Right ventricle myocardium superior (tissue), 1 donor: ENCODE measurements at regions not wholly inside any gene's neighbourhood (a gene's known extent, or its start where the extent isn't known, plus 50 kb on each side); places are given as distances from the start of the nearest gene placed in this dataset.

Experiments
- ATAC-seq: fragments of 200-7000 bp; cut with Tn5 transposase; one replicate; pipeline ENCODE4 v1.9.1; 2020; ENCODE audit warnings: mild to moderate bottlenecking; ENCODE audit not compliant: poor library complexity
- DNase-seq: peaks from one replicate; pipeline ENCODE4 v3.0.0-alpha.2; 2020
- intact Hi-C: fragments of 100-400 bp; cut with DNase I; formaldehyde crosslinking; loops from one replicate; pipeline ENCODE4 v1.11.2; 2022
- donor health status: DM: no; HTN: yes; CAD: no; lungs with severe emphysema.

DNA sequence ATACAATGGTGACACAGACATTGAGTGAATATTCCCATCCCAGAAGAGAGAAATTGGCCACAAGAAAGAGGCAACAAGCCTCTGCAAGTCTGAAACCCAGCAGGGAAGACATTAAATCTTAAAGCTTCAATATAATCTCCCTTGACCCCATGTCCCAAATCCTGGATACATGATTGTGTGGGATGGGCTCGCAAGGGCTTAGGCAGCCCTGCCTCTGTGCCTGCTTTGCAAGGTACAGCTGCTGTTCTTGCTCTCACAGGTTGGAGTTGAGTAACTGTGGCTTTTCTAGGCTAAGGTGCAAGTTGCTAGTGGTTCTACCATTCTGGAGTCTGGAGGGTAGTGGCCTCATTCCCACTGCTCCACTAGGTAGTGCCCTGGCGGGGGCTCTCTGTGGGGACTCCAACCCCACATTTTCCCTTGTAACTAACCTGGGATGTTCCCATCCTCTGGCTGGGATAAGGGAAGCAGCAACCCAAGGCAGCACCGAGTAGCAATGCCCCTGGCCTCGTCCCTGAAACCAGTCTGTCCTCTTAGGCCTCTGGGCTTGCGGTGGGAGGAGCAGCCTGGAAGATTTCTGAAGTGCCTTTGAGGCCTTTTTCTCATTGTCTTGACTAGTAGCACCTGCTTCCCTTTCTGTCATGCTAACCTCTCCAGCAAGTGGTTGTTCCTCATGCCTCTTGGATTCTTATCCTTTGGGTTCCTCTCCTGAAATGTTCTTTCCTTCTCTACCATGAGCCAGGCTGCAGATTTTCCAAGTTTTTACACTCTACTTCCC is 90.0 kb downstream of the FAM174B start:
- intact Hi-C loops: no loop called here
- DNase-seq (no peak), ATAC-seq (no peak)

DNA sequence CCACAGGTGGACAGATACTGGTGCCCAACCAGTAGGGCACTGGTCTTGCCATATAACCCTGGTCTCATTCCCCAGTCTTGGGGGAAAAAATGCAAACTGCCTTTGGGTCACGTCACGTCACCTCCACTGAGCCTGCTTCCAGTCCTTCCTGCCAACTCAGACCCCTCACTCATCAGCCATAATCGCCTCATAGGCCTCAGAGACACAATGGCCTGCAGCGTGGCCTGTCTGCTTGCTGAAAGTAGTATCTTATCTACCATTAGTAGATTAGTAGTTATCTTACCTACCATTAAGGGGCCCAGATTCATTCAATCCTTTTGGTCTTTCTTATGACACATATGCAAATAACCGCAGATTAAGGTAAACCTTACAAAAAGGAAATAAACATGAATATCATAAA is 93.8 kb downstream of the FAM174B start:
- DNase-seq (no peak), ATAC-seq (no peak)
- intact Hi-C loops: no loop called here

DNA sequence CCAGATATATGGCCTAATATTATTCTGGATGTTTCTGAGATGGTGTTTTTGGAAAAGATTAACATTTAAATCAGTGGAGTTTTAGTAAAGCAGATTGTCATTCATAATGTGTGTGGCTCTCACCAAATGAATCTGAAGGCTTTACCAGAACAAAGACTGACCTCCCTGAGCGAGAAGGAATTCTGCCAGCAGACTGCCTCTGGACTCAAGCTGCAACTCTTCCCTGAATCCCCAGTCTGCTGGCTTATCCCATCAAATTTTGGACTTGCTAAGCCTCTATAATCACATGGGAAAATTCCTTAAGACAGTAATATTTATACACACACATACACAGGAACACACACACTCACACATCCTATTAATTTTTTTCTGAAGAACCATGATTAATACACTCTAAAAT is 102.3 kb downstream of the FAM174B start:
- ATAC-seq (no peak), DNase-seq (no peak)
- intact Hi-C loops: no loop called here

DNA sequence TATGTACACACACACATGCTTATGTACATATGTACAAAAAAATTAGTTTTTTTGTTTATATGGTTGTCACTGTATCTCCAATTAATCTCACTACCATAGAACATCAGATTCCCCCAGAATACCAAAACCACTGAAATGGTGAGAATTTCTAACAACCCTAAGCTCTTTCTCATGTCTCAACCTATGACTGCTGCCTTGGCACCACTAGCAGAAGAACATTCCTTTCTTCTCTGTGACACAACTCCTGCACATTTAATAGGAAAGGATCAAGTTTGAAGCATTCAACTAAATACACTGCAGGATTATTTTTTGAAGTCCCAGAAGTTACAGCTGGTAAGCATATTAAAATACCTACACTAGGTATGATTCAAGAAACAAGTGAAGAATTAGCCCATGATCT is 109.6 kb downstream of the FAM174B start:
- DNase-seq (no peak), ATAC-seq (no peak)
- intact Hi-C loops: no loop called here

DNA sequence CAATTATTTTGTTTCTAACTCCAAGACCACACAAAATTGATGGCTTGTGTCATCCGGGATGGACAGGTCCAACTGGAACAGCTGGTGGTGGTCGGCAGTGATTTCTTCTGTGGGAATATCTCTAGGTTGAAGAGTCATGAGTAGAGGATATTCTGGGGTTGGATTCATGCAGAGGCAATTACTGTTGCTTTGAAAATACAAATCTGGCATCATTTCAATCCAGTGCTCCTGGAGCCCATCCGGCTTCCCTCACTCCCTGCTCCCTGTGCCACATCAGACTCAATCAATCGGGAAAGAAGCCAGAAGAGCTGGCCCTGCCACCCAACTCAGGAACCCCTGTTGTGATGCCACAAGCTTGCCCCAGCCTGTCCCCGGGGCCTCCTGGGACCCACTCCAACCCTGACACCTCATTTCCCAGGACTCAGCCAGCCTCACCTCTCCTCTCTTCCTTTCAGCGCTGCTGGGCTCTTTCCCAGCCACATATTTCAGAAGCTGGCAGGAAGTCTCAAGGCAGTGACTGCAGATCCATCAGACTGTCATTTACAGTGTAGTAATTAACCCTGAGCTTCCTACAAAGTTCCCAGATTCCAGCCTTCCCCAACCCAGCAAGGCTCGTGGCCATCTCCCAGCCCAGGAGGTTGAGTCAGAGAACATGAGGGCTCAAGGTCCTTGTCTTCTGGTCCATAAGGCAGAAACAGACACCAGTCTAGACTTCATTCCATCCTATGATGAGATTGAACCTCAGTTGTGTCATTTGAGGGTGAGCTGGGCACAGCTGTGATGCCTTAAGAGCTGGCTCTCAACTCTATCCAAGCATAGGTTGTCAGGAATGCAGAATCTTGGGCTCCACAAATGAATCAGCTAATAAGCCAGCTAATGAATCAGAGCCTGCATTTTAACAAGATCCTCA is 114.0 kb downstream of the FAM174B start:
- intact Hi-C loops: no loop called here
- ATAC-seq (peak; percentile 77), DNase-seq (no peak)

- ATAC-seq: no peak
- intact Hi-C loops: no loop called here
- no peak for DNase-seq
These were observed 117.5 kb downstream of the FAM174B start for GRCh38 chr15:92538115-92538514.

GRCh38 chr15:92533298-92533697 is 122.3 kb downstream of the FAM174B start:
- intact Hi-C loops: no loop called here
- ATAC-seq (no peak), DNase-seq (no peak)

DNA sequence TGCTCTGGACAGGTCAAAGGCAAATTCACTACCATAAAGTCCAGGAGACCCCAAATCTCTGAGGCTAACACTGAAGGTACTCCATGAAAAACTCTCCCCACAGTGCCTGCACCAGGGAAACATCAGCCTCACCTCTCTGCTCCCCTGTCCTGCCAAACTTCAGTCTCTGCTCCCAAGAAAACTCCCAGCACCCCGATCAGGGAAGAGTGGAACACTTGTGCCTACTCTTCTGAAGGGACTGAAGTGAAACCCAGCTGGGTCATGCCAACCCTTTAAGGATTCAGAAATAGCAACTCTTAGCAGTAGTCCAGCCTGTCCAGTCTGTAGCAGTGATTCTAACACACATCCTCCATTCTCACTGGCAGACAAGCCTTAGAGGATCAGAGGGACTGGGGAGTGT is 124.2 kb downstream of the FAM174B start:
- no peak for DNase-seq
- intact Hi-C loops: no loop called here

DNA sequence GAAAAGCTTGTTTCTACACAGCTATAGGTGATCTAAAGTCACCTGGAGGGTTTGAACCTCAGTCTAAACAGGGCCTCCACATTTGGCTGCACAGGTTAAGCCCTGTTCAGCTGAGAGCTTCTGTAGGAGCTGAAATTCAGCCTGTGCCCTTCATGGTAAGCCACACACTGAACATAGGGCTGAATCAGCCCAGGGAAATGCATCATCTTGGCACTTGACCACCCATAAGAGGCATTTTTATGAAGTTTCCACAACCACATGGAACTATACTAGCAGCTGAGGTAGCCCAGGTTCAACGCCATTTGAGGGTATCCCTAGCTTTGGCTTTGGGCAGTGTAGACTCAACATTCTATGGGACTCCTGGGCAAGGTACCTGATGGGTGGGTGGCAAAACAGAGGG is 126.8 kb downstream of the FAM174B start:
- ATAC-seq: no peak
- intact Hi-C loops: loop anchor here (5.0 kb wide), 1 partner anchor 64 kb away; no protein-coding TSS in a partner anchor
- DNase-seq: no peak

More for the DNA sequence above, 124.2 kb downstream of the FAM174B start:
- peak; percentile 17 for ATAC-seq

DNA sequence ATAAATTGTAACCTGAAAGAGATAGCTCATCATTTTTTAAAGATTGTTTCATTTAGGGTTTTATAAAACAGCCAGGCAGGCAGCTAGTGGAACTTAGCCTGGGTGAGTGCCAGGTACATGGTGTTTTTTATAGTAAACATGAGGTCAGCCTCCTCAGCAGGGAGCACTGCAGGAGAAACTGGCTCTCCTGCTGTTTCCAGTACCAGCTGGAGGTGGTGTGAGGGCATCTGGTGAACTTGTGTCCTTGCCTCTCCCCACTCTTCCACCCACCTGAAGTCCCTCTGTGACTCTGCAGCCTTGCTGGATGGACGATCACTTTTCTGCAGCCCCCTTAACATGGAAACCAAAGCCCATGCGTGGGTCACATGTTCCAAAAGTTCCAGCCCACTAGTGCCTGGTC is 128.4 kb downstream of the FAM174B start:
- DNase-seq (peak; percentile 46), ATAC-seq (peak; percentile 93)
- intact Hi-C loops: loop anchor here (5.0 kb wide), 1 partner anchor 65 kb away; no protein-coding TSS in a partner anchor

DNA sequence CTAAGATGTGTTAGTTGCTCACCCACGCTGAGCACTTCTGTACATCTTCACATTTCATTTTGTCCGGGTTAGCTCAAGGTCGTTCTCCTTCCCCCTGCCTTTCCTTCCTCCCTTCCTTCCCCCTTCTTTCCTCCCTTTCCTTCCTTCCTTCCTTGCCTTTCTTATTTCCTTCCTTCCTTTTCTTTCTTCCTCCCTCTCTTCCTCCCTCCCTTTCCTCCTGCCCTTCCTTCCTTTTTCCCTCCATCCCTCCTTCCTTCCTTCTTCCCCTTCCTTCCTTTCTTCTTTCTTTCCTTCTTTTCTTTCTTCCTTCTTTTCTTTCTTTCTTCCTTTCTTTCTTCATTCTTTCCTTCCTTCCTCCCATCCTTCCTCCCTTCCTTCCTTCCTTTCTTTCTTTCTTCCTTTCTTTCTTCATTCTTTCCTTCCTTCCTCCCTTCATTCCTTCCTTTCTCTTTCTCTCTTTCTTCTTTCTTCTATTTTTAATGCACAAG is 129.8 kb downstream of the FAM174B start:
- intact Hi-C loops: loop anchor here (5.0 kb wide), 1 partner anchor 66 kb away; no protein-coding TSS in a partner anchor
- ATAC-seq: no peak
- DNase-seq: no peak

GRCh38 chr15:92524874-92525565 is 130.6 kb downstream of the FAM174B start:
- ATAC-seq (no peak), DNase-seq (no peak)
- intact Hi-C loops: loop anchor here (5.0 kb wide), 2 partner anchors 67 to 187 kb away; no protein-coding TSS in a partner anchor

DNA sequence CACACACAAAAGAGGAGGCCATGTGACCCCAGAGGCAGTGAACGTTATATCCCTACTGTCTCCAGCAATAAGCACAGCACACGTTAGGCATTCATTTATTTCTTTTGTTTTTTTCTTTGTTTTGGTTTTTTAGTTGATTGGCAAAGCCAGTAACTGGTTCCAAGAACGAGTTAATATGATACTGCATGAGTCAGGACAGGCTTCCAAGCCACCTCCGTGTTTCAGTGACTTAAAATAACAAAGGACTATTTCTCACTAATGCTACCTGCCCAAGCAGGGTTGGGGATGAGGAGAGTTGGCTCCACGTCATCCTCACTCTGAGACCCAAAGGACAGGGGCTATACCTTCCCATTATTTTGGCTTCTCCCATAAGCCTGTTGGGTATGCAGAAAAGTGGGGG is 130.5 kb downstream of the ST8SIA2 start:
- ATAC-seq (no peak), DNase-seq (no peak)
- intact Hi-C loops: loop anchor here (5.0 kb wide), 1 partner anchor 188 kb away; no protein-coding TSS in a partner anchor

DNA sequence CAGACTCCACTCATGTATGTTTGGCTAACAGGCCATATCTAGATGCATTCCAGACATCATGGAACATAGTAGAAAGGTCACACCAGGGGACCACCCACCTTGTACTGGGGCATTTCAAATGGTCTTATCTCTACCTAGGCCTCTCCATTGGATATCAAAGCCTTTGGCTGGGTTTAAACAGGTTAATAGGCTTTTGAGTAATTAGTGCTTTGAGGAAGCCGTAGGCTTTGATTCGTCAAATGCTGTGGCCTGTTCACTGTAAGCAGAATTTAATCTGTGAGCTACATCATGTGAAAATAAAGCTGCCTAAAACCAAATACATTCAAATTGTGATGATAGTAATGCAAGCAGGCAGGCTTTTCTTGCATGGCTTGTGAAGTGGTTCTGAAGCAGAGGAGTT is 129.5 kb downstream of the ST8SIA2 start:
- no peak for ATAC-seq
- intact Hi-C loops: loop anchor here (2.0 to 5.0 kb wide), 2 partner anchors 160 to 189 kb away; no protein-coding TSS in a partner anchor

DNA sequence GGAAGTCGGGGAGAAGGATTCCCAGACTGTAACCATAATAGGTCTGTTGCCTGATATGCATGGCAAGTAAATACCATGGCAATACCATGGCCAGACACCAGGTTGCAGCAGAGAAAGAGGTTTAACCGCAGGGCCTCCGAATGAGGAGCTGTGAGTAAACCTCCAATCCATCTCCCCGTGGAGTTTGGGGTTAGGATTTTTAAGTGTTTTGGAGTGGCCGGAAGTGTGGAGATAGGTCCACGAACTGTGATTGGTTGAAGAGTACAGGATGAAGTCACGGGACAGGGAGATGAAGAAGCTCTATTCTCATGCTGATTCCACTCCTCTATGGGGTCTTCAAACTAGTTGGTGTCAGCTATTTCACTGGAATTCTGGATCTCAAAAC is 127.9 kb downstream of the ST8SIA2 start:
- intact Hi-C loops: loop anchor here (2.0 to 5.0 kb wide), 2 partner anchors 161 to 191 kb away; no protein-coding TSS in a partner anchor
- peak; percentile 97 for ATAC-seq
- peak; percentile 76 for DNase-seq

More for the DNA sequence above, 129.5 kb downstream of the ST8SIA2 start:
- DNase-seq: no peak

GRCh38 chr15:92520914-92521623 is 127.4 kb downstream of the ST8SIA2 start:
- no peak for DNase-seq
- intact Hi-C loops: loop anchor here (5.0 kb wide), 1 partner anchor 191 kb away; no protein-coding TSS in a partner anchor
- ATAC-seq: no peak

DNA sequence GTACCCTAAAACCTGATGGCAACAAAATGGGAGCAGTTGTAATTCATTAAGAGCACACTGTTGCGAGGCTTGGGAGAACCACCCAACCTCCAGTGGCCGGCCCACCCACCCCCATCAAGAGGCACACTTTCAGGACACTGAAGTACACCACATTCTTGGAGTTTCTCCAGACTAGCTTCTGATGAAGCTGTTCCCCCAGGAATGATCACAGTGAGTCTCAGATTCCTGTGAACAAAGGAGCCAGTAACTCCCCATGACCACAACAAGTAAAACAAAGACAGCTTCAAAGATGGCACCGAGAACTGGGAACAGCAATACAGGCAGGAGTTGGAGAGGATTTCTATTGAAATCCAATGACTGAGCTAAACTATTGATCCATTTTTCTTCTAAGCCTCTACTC is 126.0 kb downstream of the ST8SIA2 start:
- intact Hi-C loops: loop anchor here (5.0 kb wide), 1 partner anchor 193 kb away; no protein-coding TSS in a partner anchor
- DNase-seq (no peak), ATAC-seq (no peak)
